ENCODE measurements at regions not wholly inside any gene's neighbourhood (a gene's known extent, or its start where the extent isn't known, plus 50 kb on each side); places are given as distances from the start of the nearest gene placed in this dataset.
A peak's percentile ranks its signal among the peaks of the same experiment; 100 is the strongest.

DNA sequence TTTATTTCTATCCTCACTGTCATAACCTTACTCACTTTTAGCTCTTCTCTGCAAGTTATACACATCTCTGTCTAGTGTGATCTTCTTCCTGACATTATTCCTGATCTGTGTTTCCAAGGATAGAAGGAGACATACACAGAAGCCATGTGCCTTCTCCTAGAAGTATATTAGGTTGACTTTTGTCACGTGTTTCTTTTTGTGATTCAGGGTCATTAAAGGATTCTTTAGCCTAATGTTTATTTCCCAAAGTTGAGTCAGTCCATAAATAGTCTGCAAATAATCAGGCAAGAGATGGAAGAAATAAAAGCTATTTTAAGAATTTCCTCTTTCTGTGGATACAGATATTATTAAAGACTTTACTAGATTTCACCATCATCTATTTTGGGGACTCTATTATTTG lies 214.1 kb upstream of the GOT2 start:
- CTCF ChIA-PET: no interaction called here
- Histone ChIP-seq H3K27me3 (ENCODE audit: control insufficient read depth, insufficient read depth, low read length) (no peaks in the 10 kb centered on the region), H3K36me3 (ENCODE audit: control insufficient read depth, insufficient read depth, low read length) (no peaks in the 10 kb centered on the region), H3K4me3 (ENCODE audit: low read depth, low read length) (no peak overlapping the region)
- DNase-seq (ENCODE audit: low read depth): peak; percentile 49
- POLR2A ChIA-PET: no interaction called here
- TF ChIP-seq, protein P1, sequence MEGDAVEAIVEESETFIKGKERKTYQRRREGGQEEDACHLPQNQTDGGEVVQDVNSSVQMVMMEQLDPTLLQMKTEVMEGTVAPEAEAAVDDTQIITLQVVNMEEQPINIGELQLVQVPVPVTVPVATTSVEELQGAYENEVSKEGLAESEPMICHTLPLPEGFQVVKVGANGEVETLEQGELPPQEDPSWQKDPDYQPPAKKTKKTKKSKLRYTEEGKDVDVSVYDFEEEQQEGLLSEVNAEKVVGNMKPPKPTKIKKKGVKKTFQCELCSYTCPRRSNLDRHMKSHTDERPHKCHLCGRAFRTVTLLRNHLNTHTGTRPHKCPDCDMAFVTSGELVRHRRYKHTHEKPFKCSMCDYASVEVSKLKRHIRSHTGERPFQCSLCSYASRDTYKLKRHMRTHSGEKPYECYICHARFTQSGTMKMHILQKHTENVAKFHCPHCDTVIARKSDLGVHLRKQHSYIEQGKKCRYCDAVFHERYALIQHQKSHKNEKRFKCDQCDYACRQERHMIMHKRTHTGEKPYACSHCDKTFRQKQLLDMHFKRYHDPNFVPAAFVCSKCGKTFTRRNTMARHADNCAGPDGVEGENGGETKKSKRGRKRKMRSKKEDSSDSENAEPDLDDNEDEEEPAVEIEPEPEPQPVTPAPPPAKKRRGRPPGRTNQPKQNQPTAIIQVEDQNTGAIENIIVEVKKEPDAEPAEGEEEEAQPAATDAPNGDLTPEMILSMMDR (IDR thresholded peaks at IDR 0.05; ENCODE audit: insufficient read depth, low read depth, low read length): no peak

DNA sequence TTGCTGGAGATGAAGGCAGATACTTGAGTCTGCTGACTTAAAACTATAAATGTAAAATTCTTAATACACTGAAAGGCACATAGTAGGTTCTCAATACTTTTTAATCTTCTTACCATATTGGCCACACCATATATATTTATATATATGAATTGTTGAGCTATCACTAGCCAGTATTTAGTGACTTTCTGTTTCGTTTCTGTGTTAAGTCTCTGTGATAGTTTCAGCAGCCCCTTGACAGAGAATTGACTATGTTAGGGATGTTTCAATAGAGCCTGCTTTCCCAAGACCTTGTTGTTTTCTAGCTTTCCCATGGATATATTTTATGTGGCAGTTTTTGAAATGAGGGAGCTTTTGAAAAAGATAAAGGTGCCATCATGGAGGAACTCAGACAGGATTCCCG lies 206.5 kb upstream of the GOT2 start:
- TF ChIP-seq, protein P1 (IDR thresholded peaks at IDR 0.05; ENCODE audit: insufficient read depth, low read depth, low read length): no peak
- CTCF ChIA-PET: interaction anchor here (0.6 kb wide), 1 partner anchor 57 kb away, joined by 3 read pairs; no protein-coding TSS in a partner anchor
- no peaks in the 10 kb centered on the region for H3K27me3 ChIP-seq (ENCODE audit: control insufficient read depth, insufficient read depth, low read length)
- no peaks in the 10 kb centered on the region for H3K36me3 ChIP-seq (ENCODE audit: control insufficient read depth, insufficient read depth, low read length)
- no peak overlapping the region for H3K4me3 ChIP-seq (ENCODE audit: low read depth, low read length)
- POLR2A ChIA-PET: no interaction called here
- DNase-seq (ENCODE audit: low read depth): no peak

DNA sequence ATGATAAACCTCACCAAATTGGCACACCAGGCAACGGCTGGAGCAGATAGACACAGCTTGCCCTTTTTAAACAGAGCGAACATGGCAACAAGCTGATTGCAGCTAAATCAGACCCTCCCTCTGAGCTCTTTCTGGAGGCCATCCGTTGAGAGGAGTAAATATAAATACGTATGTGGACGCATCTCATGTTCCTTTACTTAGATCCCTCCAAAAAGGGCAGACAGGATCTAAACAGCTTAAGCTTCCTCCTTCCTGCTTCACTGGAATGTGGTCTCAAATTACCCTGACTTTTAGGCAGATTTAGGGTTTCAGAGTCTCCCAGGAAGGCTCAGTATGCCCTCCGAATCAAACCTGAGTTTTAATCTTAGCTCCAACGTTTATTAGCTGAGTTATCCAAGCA lies 204.7 kb upstream of the GOT2 start:
- CTCF ChIA-PET: no interaction called here
- no peaks in the 10 kb centered on the region for H3K27me3 ChIP-seq (ENCODE audit: control insufficient read depth, insufficient read depth, low read length)
- TF ChIP-seq, protein P1 (IDR thresholded peaks at IDR 0.05; ENCODE audit: insufficient read depth, low read depth, low read length): no peak
- POLR2A ChIA-PET: no interaction called here
- H3K4me3 ChIP-seq (ENCODE audit: low read depth, low read length): no peak overlapping the region
- no peaks in the 10 kb centered on the region for H3K36me3 ChIP-seq (ENCODE audit: control insufficient read depth, insufficient read depth, low read length)
- DNase-seq (ENCODE audit: low read depth): no peak

DNA sequence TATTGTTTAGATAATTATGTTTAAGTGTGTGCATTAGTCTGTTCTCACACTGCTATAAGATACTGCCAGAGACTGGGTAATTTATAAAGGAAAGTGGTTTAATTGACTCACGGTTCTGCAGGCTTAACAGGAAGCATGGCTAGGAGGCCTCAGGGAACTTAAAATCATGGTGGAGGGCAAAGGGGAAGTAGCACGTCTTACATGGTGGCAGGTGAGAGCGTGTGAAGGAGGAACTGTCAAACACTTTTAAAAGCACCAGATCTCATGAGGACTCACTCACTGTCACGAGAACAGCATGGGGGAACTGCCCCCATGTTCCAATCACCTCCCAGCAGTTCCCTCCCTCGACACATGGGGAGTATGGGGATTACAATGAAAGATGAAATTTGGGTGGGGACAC lies 203.5 kb upstream of the GOT2 start:
- no peak for DNase-seq (ENCODE audit: low read depth)
- TF ChIP-seq, protein P1 (IDR thresholded peaks at IDR 0.05; ENCODE audit: insufficient read depth, low read depth, low read length): no peak
- Histone ChIP-seq H3K36me3 (ENCODE audit: control insufficient read depth, insufficient read depth, low read length) (no peaks in the 10 kb centered on the region), H3K27me3 (ENCODE audit: control insufficient read depth, insufficient read depth, low read length) (no peaks in the 10 kb centered on the region), H3K4me3 (ENCODE audit: low read depth, low read length) (no peak overlapping the region)
- CTCF ChIA-PET: interaction anchor here (0.6 kb wide), 1 partner anchor 95 kb away, joined by 3 read pairs; no protein-coding TSS in a partner anchor
- POLR2A ChIA-PET: no interaction called here

DNA sequence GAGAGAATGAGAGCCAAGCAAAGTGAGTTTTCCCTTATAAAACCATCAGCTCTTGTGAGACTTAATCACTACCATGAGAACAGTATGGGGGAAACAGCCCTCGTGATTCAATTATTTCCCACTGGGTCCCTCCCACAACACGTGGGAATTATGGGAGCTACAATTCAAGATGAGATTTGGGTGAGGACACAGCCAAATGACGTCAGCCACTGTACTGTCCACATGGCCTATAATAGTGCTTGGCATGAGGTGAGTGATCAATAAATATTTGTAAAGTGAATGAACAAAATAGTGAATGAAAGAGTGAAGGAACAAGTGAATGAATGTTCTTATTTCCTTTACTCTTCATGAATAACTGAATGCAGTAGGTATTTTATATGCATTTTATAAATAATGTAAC lies 199.1 kb upstream of the GOT2 start:
- Histone ChIP-seq H3K27me3 (ENCODE audit: control insufficient read depth, insufficient read depth, low read length) (no peaks in the 10 kb centered on the region), H3K36me3 (ENCODE audit: control insufficient read depth, insufficient read depth, low read length) (no peaks in the 10 kb centered on the region), H3K4me3 (ENCODE audit: low read depth, low read length) (no peak overlapping the region)
- TF ChIP-seq, protein P1 (IDR thresholded peaks at IDR 0.05; ENCODE audit: insufficient read depth, low read depth, low read length): no peak
- ChIA-PET POLR2A (no interaction called here), CTCF (interaction anchor here (1.6 kb wide), 1 partner anchor 11 kb away, joined by 5 read pairs; no protein-coding TSS in a partner anchor)
- no peak for DNase-seq (ENCODE audit: low read depth)

Data from BJ (cell line).